ENCODE measurements at regions not wholly inside any gene's neighbourhood (a gene's known extent, or its start where the extent isn't known, plus 50 kb on each side); places are given as distances from the start of the nearest gene placed in this dataset.
"Not testable (repeated sequence)": the region's sequence is repeated elsewhere in the genome, so short reads cannot be mapped to it uniquely, and the experiment has no call there.

DNA sequence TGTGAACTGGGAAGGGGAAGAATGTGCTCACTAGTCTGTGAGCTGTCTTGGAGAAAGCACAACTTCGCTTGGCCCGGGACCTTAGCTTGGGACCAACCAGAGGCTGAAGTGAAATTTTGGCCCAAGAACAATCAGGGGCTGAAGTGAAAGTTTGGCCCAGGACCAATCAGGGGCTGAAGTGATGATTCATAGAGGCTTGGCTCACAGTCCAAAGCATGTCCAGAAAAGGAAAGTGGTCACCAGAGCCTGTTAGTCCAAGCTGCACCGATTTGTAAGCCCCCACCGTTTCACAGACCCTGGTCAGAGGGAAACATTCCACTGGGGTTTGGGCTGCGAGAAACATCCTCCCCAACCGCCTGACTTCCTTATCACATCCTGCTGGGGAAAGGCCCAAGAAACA lies 763.3 kb downstream of the SPATA31A7 start:
- H3K9me3 ChIP-seq; H3K4me1 ChIP-seq; H3K27me3 ChIP-seq (replicated peaks in 1 of 7); H3K36me3 ChIP-seq; H3K27ac ChIP-seq; DNase-seq; intact Hi-C loops (cut with DNase I; ENCODE audit: low total_unique reads); H3K4me3 ChIP-seq: not testable (repeated sequence)
- 67% methylated on average over 2 of the region's 6 CpGs; no CpG with 5 or more reads in 4 of the 5 donors for WGBS, 5 donors

DNA sequence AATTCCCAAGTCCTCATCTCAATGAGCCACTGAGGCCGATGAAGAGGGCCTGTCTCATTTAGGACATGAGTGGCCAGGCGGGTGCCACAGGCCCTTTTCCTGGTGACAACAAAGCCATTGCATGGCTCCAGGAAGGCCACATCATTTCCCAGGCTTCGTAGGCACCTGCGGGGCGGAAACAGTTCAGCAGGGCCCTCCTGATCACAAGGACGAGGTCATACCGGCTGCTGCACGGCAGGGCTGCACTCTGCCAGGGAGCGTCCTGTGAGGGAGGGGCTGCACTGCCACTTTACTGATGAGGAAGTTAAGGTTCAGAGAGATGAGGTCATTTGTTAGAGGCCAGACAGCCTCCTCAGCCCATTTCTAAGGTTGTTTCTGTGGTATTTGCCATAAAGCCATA lies 781.8 kb downstream of the SPATA31A7 start:
- H3K36me3 ChIP-seq; H3K4me3 ChIP-seq; H3K4me1 ChIP-seq; H3K9me3 ChIP-seq; intact Hi-C loops (cut with DNase I; ENCODE audit: low total_unique reads); H3K27me3 ChIP-seq (replicated peaks in 1 of 7): not testable (repeated sequence)
- H3K27ac ChIP-seq, result peak overlapping the region in 2 of 8 donors; percentile 30 to 33
- WGBS, 5 donors, result 51 to 75% (median 64%) methylated on average over 7 to 8 of the region's 9 CpGs; no CpG with 5 or more reads in 1 of the 5 donors
- TF ChIP-seq POLR2AphosphoS5 (IDR thresholded peaks at IDR 0.05), result peak; percentile 42 to 65 (median 46)
- DNase-seq, result peak; percentile 70

DNA sequence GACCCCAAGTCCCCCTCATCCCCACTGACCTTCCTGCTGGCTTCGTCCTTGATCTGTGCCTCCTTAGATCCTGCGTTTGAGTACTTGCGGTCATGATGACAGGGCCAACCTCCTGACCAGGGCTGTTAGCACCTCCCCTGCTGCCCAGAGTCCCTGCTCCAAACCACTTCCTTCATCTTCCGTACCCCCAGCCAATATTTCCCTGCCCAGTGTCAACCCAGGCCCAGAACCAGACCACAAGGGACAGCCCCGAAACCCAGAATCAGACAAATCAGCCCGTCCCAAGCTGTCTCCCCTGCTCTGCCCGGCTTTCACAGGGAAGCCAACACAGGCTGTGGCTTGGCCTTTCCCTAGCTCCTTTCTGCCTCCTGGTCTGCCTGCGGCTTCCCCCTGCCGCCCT lies 784.7 kb downstream of the SPATA31A7 start:
- H3K9me3 ChIP-seq; H3K4me1 ChIP-seq; intact Hi-C loops (cut with DNase I; ENCODE audit: low total_unique reads); DNase-seq; H3K27me3 ChIP-seq (replicated peaks in 1 of 7); H3K36me3 ChIP-seq: not testable (repeated sequence)
- H3K27ac ChIP-seq, result peak overlapping the region in 3 of 8 donors; percentile 37 to 67 (median 38)
- WGBS, 5 donors, result 40 to 78% (median 60%) methylated on average over 3 to 5 of the region's 9 CpGs
- H3K4me3 ChIP-seq, result peak overlapping the region in 1 of 8 donors; percentile 36

DNA sequence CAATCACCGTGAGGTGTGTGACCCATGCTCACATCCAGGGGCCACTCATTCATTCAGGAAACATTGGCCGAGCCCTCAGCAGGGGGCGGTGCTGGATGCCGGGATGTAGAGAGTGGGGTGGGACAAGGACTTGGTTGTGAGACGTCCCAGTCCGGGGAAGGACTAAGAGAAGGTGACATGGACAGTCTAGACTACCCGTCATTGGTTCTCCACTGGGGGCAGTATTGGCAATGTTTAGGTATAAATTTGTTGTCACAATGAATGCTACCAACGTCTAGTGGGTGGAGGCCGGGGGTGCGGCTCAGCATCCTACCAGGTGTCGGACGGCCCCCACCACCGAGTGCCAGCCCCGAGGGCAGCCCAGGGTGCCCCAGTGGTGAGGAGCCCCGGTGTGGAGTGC lies 786.5 kb downstream of the SPATA31A7 start:
- H3K27me3 ChIP-seq (replicated peaks in 1 of 7); H3K27ac ChIP-seq; intact Hi-C loops (cut with DNase I; ENCODE audit: low total_unique reads); DNase-seq; H3K4me1 ChIP-seq; H3K36me3 ChIP-seq; H3K4me3 ChIP-seq; H3K9me3 ChIP-seq: not testable (repeated sequence)
- 73 to 100% (median 83%) methylated on average over 1 to 7 of the region's 15 CpGs for WGBS, 5 donors

DNA sequence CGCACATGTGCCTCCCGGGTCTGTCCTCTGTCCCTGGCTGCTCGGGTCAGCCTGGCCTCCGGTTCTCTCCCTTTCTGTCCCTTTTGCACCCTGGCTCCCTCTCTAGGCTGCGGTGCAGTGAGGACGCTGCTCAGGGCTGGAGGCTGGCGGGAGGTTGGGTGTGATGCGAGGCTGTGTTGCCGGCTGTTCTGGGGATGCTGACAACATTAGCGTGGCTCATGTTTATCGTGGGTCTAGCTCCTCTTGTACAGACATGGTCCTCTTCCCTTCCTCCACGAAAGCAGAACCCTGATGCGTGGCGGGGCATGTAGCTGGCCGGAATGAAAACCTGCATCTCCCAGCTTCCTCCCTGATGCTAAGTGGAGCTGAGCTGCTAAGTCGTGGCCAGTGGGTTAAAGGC lies 792.9 kb downstream of the SPATA31A7 start:
- H3K36me3 ChIP-seq; H3K4me3 ChIP-seq; intact Hi-C loops (cut with DNase I; ENCODE audit: low total_unique reads); H3K27me3 ChIP-seq (replicated peaks in 1 of 7); H3K27ac ChIP-seq; H3K4me1 ChIP-seq; H3K9me3 ChIP-seq: not testable (repeated sequence)
- WGBS, 5 donors, result 76 to 98% (median 90%) methylated on average over 2 to 15 of the region's 16 CpGs
- peak; percentile 15 for DNase-seq

DNA sequence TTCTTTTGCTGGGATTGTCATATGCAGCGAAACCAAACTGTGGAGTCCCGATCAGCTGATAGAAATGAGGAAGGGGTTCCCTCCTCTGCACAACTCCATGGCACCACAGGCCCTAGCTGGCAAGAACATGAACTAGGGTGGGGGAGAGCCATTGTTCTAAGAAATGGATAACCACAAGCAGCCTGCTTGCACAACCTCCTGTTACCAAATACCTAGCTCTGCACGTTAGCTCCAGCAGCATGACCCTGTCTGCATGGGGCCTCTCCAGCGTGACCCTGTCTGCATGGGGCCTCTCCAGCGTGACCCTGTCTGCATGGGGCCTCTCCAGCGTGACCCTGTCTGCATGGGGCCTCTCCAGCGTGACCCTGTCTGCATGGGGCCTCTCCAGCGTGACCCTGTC lies 793.6 kb downstream of the SPATA31A7 start:
- DNase-seq; H3K9me3 ChIP-seq; H3K4me1 ChIP-seq; H3K27me3 ChIP-seq (replicated peaks in 1 of 7); H3K36me3 ChIP-seq; H3K4me3 ChIP-seq; intact Hi-C loops (cut with DNase I; ENCODE audit: low total_unique reads); H3K27ac ChIP-seq: not testable (repeated sequence)
- 25 to 26% methylated on average over 2 of the region's 8 CpGs; no CpG with 5 or more reads in 3 of the 5 donors for WGBS, 5 donors

DNA sequence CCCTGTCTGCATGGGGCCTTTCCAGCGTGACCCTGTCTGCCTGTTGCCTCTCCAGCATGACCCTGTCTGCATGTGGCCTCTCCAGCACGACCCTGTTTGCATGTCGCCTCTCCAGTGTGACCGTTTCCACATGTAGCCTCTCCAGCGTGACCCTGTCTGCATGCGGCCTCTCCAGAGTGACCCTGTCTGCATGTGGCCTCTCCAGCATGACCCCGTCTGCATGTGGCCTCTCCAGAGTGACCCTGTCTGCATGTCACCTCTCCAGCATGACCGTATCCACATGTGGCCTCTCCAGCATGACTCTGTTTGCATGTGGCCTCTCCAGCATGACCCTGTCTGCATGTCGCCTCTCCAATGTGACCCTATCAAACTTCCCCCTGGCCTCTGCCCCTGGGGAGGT lies 794.1 kb downstream of the SPATA31A7 start:
- H3K4me1 ChIP-seq; intact Hi-C loops (cut with DNase I; ENCODE audit: low total_unique reads); H3K9me3 ChIP-seq; H3K27me3 ChIP-seq (replicated peaks in 1 of 7); H3K4me3 ChIP-seq; H3K27ac ChIP-seq; H3K36me3 ChIP-seq: not testable (repeated sequence)
- DNase-seq, result peak; percentile 39
- 67 to 83% (median 78%) methylated on average over 5 to 9 of the region's 9 CpGs for WGBS, 5 donors

DNA sequence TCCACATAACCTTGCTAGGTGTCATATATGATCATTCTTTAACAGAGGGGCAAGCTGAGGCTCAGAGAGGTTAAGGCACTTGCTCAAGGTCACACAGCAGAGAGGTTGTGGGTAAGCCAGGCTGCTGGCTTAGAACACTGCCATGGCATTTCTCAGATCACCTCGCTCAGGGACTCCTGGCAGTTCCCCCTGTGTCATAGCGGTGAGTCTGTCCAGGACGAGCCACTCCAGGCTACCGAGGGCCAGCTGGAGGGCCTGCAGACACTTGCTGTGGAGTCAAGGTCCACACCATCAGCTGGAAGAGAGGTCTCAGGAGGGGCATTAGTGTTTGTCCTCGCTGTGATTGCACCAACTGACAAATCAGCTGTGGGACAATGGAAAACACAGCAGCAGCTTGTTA lies 794.7 kb downstream of the SPATA31A7 start:
- WGBS, 5 donors, result 58 to 91% (median 75%) methylated on average over 1 to 5 of the region's 5 CpGs; no CpG with 5 or more reads in 1 of the 5 donors
- peak; percentile 11 for DNase-seq
- H3K36me3 ChIP-seq; H3K4me3 ChIP-seq; intact Hi-C loops (cut with DNase I; ENCODE audit: low total_unique reads); H3K27me3 ChIP-seq (replicated peaks in 1 of 7); H3K27ac ChIP-seq; H3K9me3 ChIP-seq; H3K4me1 ChIP-seq: not testable (repeated sequence)

DNA sequence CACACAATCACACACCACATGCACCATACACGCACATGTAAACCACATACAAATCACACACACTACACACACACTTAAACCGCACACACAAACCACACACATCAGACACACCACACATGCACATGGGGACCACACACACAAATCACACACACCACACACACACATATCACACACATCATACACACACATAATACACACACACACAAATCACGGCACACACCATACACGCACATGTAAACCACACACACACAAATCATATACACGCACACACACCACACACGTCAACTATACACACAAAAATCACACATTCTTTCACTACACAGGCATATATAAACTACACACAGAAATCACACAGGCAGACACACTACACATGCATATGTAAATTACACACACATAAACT lies 802.3 kb downstream of the SPATA31A7 start:
- intact Hi-C loops (cut with DNase I; ENCODE audit: low total_unique reads); H3K27me3 ChIP-seq (replicated peaks in 1 of 7); DNase-seq; H3K9me3 ChIP-seq; H3K4me1 ChIP-seq; H3K36me3 ChIP-seq; H3K4me3 ChIP-seq; H3K27ac ChIP-seq: not testable (repeated sequence)
- WGBS, 5 donors, result 93 to 99% (median 97%) methylated on average over 4 to 6 of the region's 6 CpGs

DNA sequence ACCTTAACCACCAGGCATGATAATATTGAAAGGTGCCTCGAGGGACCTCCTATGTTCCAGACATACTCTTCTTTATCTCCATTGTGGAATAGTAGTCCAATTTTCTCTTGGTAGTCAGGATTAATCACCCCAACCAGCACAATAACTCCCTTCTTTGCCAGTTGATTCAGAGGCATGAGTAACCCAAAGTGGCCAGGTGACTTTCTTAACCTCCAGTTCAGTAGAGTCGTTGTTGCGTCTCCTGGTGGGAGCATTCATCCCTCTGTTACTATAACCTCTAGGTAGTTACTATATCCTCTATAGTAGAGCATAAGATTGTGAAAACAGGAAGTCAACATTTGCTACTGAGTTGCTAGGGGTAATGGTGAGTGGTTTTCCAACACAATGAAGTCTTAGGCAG lies 842.6 kb downstream of the SPATA31A7 start:
- DNase-seq; intact Hi-C loops (cut with DNase I; ENCODE audit: low total_unique reads); H3K4me1 ChIP-seq; H3K9me3 ChIP-seq; H3K27me3 ChIP-seq (replicated peaks in 1 of 7); H3K36me3 ChIP-seq; H3K4me3 ChIP-seq; H3K27ac ChIP-seq: not testable (repeated sequence)
- WGBS, 5 donors, result no CpG with 5 or more reads among the region's 3 CpGs

DNA sequence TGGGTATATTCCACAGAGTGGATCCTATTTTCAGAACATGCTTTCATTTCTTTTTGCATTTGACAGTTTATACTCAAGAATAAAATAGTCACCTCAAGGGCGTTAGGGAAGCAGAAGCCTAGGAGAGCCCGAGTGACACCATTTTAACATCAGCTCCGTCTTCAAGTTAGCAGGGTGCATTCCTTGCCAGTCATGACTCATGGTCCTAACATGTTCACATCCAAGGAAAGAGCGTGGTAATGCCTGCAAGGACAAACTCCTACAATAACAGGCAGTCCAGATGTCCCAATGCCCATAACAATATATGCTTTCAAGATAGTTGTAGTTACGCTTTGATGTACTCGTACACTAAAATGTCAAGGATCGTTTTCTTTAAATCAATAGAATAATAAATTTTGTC lies 848.4 kb downstream of the SPATA31A7 start:
- no CpG with 5 or more reads among the region's 7 CpGs for WGBS, 5 donors
- H3K36me3 ChIP-seq; H3K9me3 ChIP-seq; DNase-seq; H3K27ac ChIP-seq; H3K4me3 ChIP-seq; H3K27me3 ChIP-seq (replicated peaks in 1 of 7); H3K4me1 ChIP-seq; intact Hi-C loops (cut with DNase I; ENCODE audit: low total_unique reads): not testable (repeated sequence)

DNA sequence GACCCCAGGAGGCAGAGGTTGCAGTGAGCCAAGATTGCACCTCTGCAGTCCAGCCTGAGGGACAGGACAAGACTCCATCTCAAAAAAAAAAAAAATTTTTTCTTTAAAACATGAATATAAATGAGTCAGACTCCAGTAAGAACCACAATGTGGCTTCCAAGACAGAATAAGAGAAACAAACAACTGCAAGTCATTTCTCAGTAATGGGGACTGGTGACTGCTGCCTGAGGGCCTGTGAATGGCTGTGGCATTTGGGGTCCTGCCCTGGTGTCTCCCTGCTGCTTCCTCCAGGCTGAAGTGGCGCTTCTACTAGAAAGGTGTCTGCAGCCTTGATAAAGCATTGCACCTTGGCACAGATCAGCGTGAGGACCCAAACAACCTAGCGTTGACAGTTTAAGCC lies 868.3 kb downstream of the SPATA31A7 start:
- intact Hi-C loops (cut with DNase I; ENCODE audit: low total_unique reads), result not testable (repeated sequence)

More for the DNA sequence above, 868.3 kb downstream of the SPATA31A7 start:
- WGBS, 5 donors, result no CpG with 5 or more reads among the region's 3 CpGs
- not testable (repeated sequence) for H3K9me3 ChIP-seq; H3K4me3 ChIP-seq; H3K27me3 ChIP-seq (replicated peaks in 1 of 7); H3K36me3 ChIP-seq; DNase-seq; H3K4me1 ChIP-seq; H3K27ac ChIP-seq
